B cell (primary cell): ENCODE measurements at regions not wholly inside any gene's neighbourhood (a gene's known extent, or its start where the extent isn't known, plus 50 kb on each side); places are given as distances from the start of the nearest gene placed in this dataset.

Experiments
- ATAC-seq: fragments of 200-7000 bp; cut with Tn5 transposase; one replicate; pipeline ENCODE4 v1.10.0; 2021; ENCODE audit warnings: low read depth, mild to moderate bottlenecking, moderate number of reproducible peaks, moderate library complexity
- CTCF ChIA-PET: fragments of 350-600 bp; sonication (Branson Sonifier 250); formaldehyde crosslinking; loops from one replicate; lab custom pipeline; 2021; ENCODE audit warnings: antibody characterized with exemption, inconsistent platforms; lab: Charles Lee
- POLR2A ChIA-PET: fragments of 350-600 bp; sonication (Branson Sonifier 250); formaldehyde crosslinking; loops from one replicate; lab custom pipeline; 2021; ENCODE audit warnings: antibody characterized with exemption; lab: Charles Lee
- DNase-seq: peaks from one replicate; pipeline ENCODE4 v3.0.0; 2013
- H2AFZ ChIP-seq: 2 replicates; pipeline ENCODE4 v1.6.1; 2012; ENCODE audit warnings: mild to moderate bottlenecking, low read depth, low read length; ENCODE audit not compliant: insufficient read depth, poor library complexity, severe bottlenecking
- H3K27ac ChIP-seq, 2 donors: 1 replicate in 1 of 2; 2 replicates in 1 of 2; pipeline ENCODE4 v1.5.1; 2012 to 2013; ENCODE audit warnings: low read length in 2 of 2, mild to moderate bottlenecking in 2 of 2, moderate library complexity in 1 of 2
- H3K27me3 ChIP-seq, 4 experiments: fragments of 200-600 bp in 1 of 4; sonication (generic) in 1 of 4; replicated peaks in 1 of 4; 1 replicate in 2 of 4; 2 replicates in 2 of 4; pipeline versions ENCODE4 v1.6.1 to v1.7.0; 2013 to 2016; ENCODE audit warnings: low read length in 3 of 4, mild to moderate bottlenecking in 2 of 4, mixed read lengths in 1 of 4, moderate library complexity in 1 of 4; ENCODE audit not compliant: insufficient read depth in 4 of 4, control insufficient read depth in 3 of 4; ENCODE audit errors: control extremely low read depth in 1 of 4
- H3K36me3 ChIP-seq, 2 experiments: replicated peaks in 1 of 2; 1 replicate in 1 of 2; 2 replicates in 1 of 2; pipeline versions ENCODE4 v1.6.1 to v1.7.1; 2013; ENCODE audit warnings: low read length in 1 of 2; ENCODE audit not compliant: insufficient read depth in 2 of 2, control insufficient read depth in 1 of 2; ENCODE audit errors: control extremely low read depth in 1 of 2, extremely low read depth in 1 of 2
- H3K4me1 ChIP-seq, 2 donors: fragments of 200-600 bp in 1 of 2; sonication (generic) in 1 of 2; 1 replicate in 1 of 2; 2 replicates in 1 of 2; pipeline versions ENCODE4 v1.5.1 to v1.6.1; 2013 to 2017; ENCODE audit warnings: low read length in 2 of 2; ENCODE audit not compliant: control insufficient read depth in 2 of 2, insufficient read depth in 2 of 2
- H3K4me2 ChIP-seq: replicated peaks from 2 replicates; pipeline ENCODE3; 2012; ENCODE audit warnings: mild to moderate bottlenecking, low read depth, low read length; ENCODE audit not compliant: poor library complexity, severe bottlenecking
- H3K4me3 ChIP-seq, 5 experiments: fragments of 200-600 bp in 1 of 5; sonication (generic) in 1 of 5; 1 replicate in 3 of 5; 2 replicates in 2 of 5; pipeline versions ENCODE4 v1.5.1 to v1.7.0; 2011 to 2016; ENCODE audit warnings: low read length in 4 of 5, mild to moderate bottlenecking in 4 of 5, low read depth in 2 of 5, control low read depth in 1 of 5, moderate library complexity in 1 of 5; ENCODE audit not compliant: insufficient read depth in 1 of 5; ENCODE audit errors: control extremely low read depth in 1 of 5, extremely low read depth in 1 of 5
- H3K79me2 ChIP-seq: fragments of 200-600 bp; sonication (generic); one replicate; pipeline ENCODE4 v1.6.0; 2016; ENCODE audit warnings: low read length; ENCODE audit not compliant: control insufficient read depth, insufficient read depth
- H3K9ac ChIP-seq: fragments of 200-600 bp; sonication (generic); 2 replicates; pipeline ENCODE4 v1.6.1; 2017; ENCODE audit warnings: mild to moderate bottlenecking, low read length, moderate library complexity
- H3K9me3 ChIP-seq, 3 donors: one replicate each; pipeline versions ENCODE4 v1.6.1 to v1.7.1; 2013; ENCODE audit warnings: low read length in 2 of 3; ENCODE audit not compliant: control insufficient read depth in 2 of 3, insufficient read depth in 1 of 3; ENCODE audit errors: control extremely low read depth in 1 of 3
- H4K20me1 ChIP-seq: 2 replicates; pipeline ENCODE4 v1.6.0; 2012; ENCODE audit warnings: mild to moderate bottlenecking, low read length; ENCODE audit not compliant: insufficient read depth, control insufficient read depth, poor library complexity, severe bottlenecking
- H3K27ac Mint-ChIP-seq: one replicate; pipeline ENCODE4 v1.8.0; 2021; ENCODE audit warnings: mixed read lengths
- H3K27me3 Mint-ChIP-seq: one replicate; pipeline ENCODE4 v1.8.0; 2021; ENCODE audit warnings: mixed read lengths
- H3K4me1 Mint-ChIP-seq: one replicate; pipeline ENCODE4 v1.8.0; 2021; ENCODE audit warnings: mixed read lengths
- H3K4me3 Mint-ChIP-seq: one replicate; pipeline ENCODE4 v1.8.0; 2021; ENCODE audit warnings: mixed read lengths
- H3K9me3 Mint-ChIP-seq: one replicate; pipeline ENCODE4 v1.8.0; 2022; ENCODE audit warnings: mixed read lengths; ENCODE audit not compliant: insufficient read depth
- EZH2 ChIP-seq: IDR thresholded peaks from 2 replicates; pipeline ENCODE4 v1.6.1; 2012; ENCODE audit warnings: borderline replicate concordance, low read depth, mild to moderate bottlenecking, moderate library complexity, low read length; ENCODE audit not compliant: insufficient read depth, poor library complexity, severe bottlenecking
- WGBS: methylation state at CpG from one replicate; pipeline ENCODE4 v1.1.5; 2013; ENCODE audit warnings: missing lambda C conversion rate; ENCODE audit not compliant: insufficient coverage; 5-methylcytosine and 5-hydroxymethylcytosine counted together
- intact Hi-C: fragments of 100-400 bp; cut with micrococcal nuclease; formaldehyde crosslinking; loops from one replicate; pipeline ENCODE4 v1.10.0; 2022
- TF ChIP-seq, protein P1 (sequence below): fragments of 200-600 bp; IDR thresholded peaks from one replicate; pipeline ENCODE4 v1.8.0; 2022; ENCODE audit warnings: antibody characterized with exemption, mild to moderate bottlenecking

DNA sequence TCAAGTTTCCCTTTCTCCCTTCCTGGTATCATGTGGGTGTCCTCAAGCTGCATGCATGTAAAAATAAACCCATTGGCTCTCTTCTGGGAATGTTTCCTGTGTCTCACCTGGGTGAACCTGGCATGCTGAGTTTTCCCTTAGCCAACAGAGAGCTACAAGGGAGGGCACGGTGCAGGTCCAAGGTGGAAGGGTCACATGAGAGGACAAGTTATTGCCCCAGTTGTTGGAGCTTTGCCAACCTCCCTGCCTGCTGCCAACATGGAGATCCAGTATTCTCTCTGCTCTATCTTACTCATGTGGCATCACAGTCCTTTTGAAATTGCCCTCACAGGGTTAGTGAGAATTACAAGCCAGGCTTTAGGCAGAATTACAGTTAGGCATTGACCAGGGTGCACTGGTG lies 196.1 kb upstream of the GYPA start:
- Histone ChIP-seq H3K9me3 (peaks cover 0 to 3% (median 0%) of the 10 kb centered on the region in 3 donors), H3K27ac (no peak overlapping the region), H3K4me3 (no peak overlapping the region), H4K20me1 (no peaks in the 10 kb centered on the region), H3K4me1 (no peaks in the 10 kb centered on the region), H3K27me3 (peaks cover 0 to 3% (median 0%) of the 10 kb centered on the region in 4 experiments), H3K79me2 (no peaks in the 10 kb centered on the region), H2AFZ (no peak overlapping the region), H3K9ac (no peak overlapping the region), H3K4me2 (no peak overlapping the region), H3K36me3 (no peaks in the 10 kb centered on the region)
- DNase-seq (no peak), ATAC-seq (no peak)
- Mint-ChIP-seq H3K9me3 (no peaks in the 10 kb centered on the region), H3K4me1 (no peaks in the 10 kb centered on the region), H3K27me3 (no peaks in the 10 kb centered on the region), H3K4me3 (no peak overlapping the region), H3K27ac (no peak overlapping the region)
- ChIA-PET CTCF (no interaction called here), POLR2A (no interaction called here)
- intact Hi-C loops = no loop called here
- no CpG with 5 or more reads among the region's 1 CpG for WGBS
- TF ChIP-seq, protein P1, sequence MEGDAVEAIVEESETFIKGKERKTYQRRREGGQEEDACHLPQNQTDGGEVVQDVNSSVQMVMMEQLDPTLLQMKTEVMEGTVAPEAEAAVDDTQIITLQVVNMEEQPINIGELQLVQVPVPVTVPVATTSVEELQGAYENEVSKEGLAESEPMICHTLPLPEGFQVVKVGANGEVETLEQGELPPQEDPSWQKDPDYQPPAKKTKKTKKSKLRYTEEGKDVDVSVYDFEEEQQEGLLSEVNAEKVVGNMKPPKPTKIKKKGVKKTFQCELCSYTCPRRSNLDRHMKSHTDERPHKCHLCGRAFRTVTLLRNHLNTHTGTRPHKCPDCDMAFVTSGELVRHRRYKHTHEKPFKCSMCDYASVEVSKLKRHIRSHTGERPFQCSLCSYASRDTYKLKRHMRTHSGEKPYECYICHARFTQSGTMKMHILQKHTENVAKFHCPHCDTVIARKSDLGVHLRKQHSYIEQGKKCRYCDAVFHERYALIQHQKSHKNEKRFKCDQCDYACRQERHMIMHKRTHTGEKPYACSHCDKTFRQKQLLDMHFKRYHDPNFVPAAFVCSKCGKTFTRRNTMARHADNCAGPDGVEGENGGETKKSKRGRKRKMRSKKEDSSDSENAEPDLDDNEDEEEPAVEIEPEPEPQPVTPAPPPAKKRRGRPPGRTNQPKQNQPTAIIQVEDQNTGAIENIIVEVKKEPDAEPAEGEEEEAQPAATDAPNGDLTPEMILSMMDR = no peak
- TF ChIP-seq EZH2 = no peak

DNA sequence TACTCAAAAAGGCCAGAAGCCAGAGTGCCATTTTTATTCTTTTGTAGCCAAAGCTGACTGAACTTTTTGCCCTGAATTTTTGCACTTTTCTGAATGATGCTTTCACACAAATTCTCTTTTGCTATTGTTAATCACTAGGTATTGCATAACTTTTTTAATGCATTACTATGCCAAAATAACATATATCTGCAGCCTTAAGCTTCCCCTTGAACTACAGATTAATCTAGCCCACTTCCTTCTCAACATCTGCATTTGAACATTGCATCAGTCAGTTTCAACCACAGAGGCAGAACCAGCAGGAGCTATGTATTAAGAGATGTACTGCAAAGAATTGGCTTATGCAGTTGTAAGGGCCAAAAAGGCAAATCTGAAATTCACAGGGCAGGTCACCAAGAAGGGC lies 197.6 kb upstream of the GYPA start:
- no peaks in the 10 kb centered on the region for H3K9me3 Mint-ChIP-seq
- Histone ChIP-seq H3K27ac (no peak overlapping the region), H3K36me3 (no peaks in the 10 kb centered on the region), H3K9me3 (peaks cover 0 to 3% (median 0%) of the 10 kb centered on the region in 3 donors), H3K27me3 (peaks cover 0 to 3% (median 0%) of the 10 kb centered on the region in 4 experiments), H3K4me3 (no peak overlapping the region), H2AFZ (no peak overlapping the region), H3K79me2 (no peaks in the 10 kb centered on the region), H3K4me2 (no peak overlapping the region), H4K20me1 (no peaks in the 10 kb centered on the region), H3K4me1 (no peaks in the 10 kb centered on the region), H3K9ac (no peak overlapping the region)
- POLR2A ChIA-PET = no interaction called here
- no peak for TF ChIP-seq EZH2
- TF ChIP-seq, protein P1 = no peak
- CTCF ChIA-PET = no interaction called here
- no peaks in the 10 kb centered on the region for H3K27me3 Mint-ChIP-seq
- no peak for ATAC-seq
- intact Hi-C loops = no loop called here
- no peaks in the 10 kb centered on the region for H3K4me1 Mint-ChIP-seq
- H3K4me3 Mint-ChIP-seq = no peak overlapping the region
- DNase-seq = no peak
- H3K27ac Mint-ChIP-seq = no peak overlapping the region
